Mesothelial cell of epicardium (in vitro differentiated cells): ENCODE measurements at regions not wholly inside any gene's neighbourhood (a gene's known extent, or its start where the extent isn't known, plus 50 kb on each side); places are given as distances from the start of the nearest gene placed in this dataset.

Source experiments
- DNase-seq, 2 experiments: peaks; one replicate each; pipeline ENCODE4 v3.0.0; 2021; ENCODE audit warnings: low spot score in 2 of 2; ENCODE audit not compliant: unreplicated experiment in 2 of 2
- H3K27ac Mint-ChIP-seq: 2 replicates; pipeline ENCODE4 v1.8.0; 2021; ENCODE audit warnings: mixed read lengths
- H3K27me3 Mint-ChIP-seq: 2 replicates; pipeline ENCODE4 v1.8.0; 2021; ENCODE audit warnings: low read depth, mixed read lengths
- H3K36me3 Mint-ChIP-seq: 2 replicates; pipeline ENCODE4 v1.8.0; 2021; ENCODE audit warnings: mixed read lengths
- H3K4me1 Mint-ChIP-seq: 2 replicates; pipeline ENCODE4 v1.8.0; 2021; ENCODE audit warnings: mixed read lengths
- H3K4me3 Mint-ChIP-seq: 2 replicates; pipeline ENCODE4 v1.8.0; 2021; ENCODE audit warnings: mild to moderate bottlenecking, moderate library complexity, mixed read lengths
- H3K9me3 Mint-ChIP-seq: 2 replicates; pipeline ENCODE4 v1.8.0; 2021; ENCODE audit warnings: mixed read lengths
- TF ChIP-seq, protein P1 (sequence below): fragments of 200-600 bp; sonication (generic); IDR thresholded peaks from one replicate; pipeline ENCODE4 v1.5.0; 2021; ENCODE audit warnings: antibody characterized with exemption; ENCODE audit not compliant: unreplicated experiment

DNA sequence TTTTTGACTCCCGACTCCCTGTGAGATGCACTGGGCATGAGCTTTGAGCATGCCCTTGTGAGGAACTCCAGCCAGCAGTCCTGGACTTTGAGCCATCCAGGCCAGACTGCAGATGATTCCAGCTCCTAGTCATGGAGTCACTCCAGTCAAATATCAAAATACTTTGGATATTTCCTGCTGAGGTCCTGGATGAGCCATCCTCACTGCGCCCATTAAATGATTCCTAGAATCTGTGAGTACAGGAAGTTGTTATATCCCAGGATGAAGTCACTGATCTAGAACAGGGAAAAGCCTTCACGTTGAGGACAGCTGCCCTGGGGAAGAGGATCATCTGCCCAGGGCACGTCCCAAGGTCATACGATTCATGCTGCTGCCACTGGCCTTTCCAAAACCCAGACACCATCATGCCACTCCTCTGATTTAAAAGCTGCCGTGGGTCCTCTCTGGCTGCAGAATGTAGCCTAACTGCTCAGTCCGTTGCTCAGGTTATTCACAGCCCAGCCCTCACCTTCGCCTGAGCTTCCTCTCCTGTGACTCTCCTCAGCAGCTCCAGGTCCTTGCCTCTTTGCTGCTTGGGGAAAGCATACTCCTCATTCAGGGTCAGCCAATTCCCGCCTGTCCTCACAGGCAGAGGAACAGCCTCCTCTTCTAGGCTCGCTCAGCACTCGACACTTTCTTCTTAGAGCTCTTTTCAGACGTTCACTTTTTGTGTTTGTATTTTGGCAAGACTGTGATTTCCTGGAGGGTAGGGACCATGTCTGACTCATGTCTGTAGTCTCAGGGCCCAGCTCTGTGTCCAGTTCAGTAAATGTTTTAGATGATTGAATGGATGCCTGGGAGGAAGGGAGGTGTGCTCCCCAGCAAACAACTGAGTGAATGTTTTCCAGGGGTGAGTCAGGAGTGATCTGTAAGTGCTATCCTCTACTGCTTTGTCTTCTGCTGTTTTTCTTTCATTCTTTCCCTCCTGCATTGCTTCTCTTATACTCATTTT, 157.8 kb downstream of the SNX10 start:
- H3K27me3 Mint-ChIP-seq: no peaks in the 10 kb centered on the region
- H3K36me3 Mint-ChIP-seq: peaks cover 2% of the 10 kb centered on the region
- peaks cover 60% of the 10 kb centered on the region for H3K4me1 Mint-ChIP-seq
- TF ChIP-seq, protein P1, sequence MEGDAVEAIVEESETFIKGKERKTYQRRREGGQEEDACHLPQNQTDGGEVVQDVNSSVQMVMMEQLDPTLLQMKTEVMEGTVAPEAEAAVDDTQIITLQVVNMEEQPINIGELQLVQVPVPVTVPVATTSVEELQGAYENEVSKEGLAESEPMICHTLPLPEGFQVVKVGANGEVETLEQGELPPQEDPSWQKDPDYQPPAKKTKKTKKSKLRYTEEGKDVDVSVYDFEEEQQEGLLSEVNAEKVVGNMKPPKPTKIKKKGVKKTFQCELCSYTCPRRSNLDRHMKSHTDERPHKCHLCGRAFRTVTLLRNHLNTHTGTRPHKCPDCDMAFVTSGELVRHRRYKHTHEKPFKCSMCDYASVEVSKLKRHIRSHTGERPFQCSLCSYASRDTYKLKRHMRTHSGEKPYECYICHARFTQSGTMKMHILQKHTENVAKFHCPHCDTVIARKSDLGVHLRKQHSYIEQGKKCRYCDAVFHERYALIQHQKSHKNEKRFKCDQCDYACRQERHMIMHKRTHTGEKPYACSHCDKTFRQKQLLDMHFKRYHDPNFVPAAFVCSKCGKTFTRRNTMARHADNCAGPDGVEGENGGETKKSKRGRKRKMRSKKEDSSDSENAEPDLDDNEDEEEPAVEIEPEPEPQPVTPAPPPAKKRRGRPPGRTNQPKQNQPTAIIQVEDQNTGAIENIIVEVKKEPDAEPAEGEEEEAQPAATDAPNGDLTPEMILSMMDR: no peak
- H3K9me3 Mint-ChIP-seq: no peaks in the 10 kb centered on the region
- DNase-seq: no peak
- H3K27ac Mint-ChIP-seq: peak overlapping the region; percentile 92
- no peak overlapping the region for H3K4me3 Mint-ChIP-seq

DNA sequence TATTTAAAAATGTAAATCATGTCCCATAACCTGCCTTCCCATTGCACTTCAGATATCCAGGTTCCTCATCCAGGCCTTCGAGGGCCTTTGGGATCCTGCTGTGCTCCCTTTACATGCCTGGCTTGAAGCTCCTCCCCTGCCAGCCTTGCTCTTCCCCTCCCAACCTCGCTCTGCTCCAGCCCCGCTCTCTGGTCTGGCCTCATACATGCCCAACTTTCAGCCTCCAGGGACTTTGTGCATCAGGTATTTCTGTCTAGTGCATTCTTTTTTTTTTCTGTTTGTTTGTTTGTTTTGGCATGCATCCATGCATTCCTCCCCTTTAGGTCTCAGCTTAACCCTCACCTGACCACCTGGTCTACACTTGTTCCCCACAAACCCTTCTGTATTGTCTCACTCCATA, 160.3 kb downstream of the SNX10 start:
- Mint-ChIP-seq H3K27ac (peak overlapping the region; percentile 95), H3K4me3 (no peak overlapping the region), H3K9me3 (peaks cover 7% of the 10 kb centered on the region), H3K4me1 (peaks cover 60% of the 10 kb centered on the region), H3K36me3 (peaks cover 8% of the 10 kb centered on the region), H3K27me3 (no peaks in the 10 kb centered on the region)
- TF ChIP-seq, protein P1: no peak
- no peak for DNase-seq

DNA sequence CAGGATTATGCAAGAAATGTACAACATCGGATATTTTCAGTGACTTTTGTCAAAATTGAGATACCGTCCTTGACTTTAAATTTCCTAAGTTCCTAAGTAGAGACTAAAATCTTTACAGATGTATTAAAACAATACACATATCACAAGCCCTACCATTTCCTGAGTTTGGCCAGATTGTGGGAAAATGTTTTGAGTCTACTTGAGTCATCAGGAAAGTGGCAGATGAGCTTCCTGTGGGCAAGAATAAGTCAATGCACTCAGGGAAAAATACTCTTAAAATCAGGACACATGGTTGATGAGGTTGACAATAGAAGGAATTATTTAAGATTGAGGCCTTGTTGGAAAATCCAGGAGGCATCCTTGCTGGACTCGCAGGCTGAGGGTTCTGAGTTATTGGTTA, 162.5 kb downstream of the SNX10 start:
- Mint-ChIP-seq H3K36me3 (peaks cover 8% of the 10 kb centered on the region), H3K4me1 (peaks cover 67% of the 10 kb centered on the region), H3K27ac (peak overlapping the region; percentile 74), H3K4me3 (no peak overlapping the region), H3K27me3 (no peaks in the 10 kb centered on the region), H3K9me3 (peaks cover 7% of the 10 kb centered on the region)
- no peak for DNase-seq
- TF ChIP-seq, protein P1: no peak

- no peak for DNase-seq
- peaks cover 69% of the 10 kb centered on the region for H3K4me1 Mint-ChIP-seq
- H3K36me3 Mint-ChIP-seq: peaks cover 8% of the 10 kb centered on the region
- H3K27ac Mint-ChIP-seq: peak overlapping the region; percentile 98
- H3K27me3 Mint-ChIP-seq: no peaks in the 10 kb centered on the region
- peaks cover 7% of the 10 kb centered on the region for H3K9me3 Mint-ChIP-seq
- H3K4me3 Mint-ChIP-seq: no peak overlapping the region
- TF ChIP-seq, protein P1: no peak
Measured at GRCh38 chr7:26457696-26458327, 166.2 kb downstream of the SNX10 start.

GRCh38 chr7:26458466-26459145, 166.9 kb downstream of the SNX10 start:
- no peak overlapping the region for H3K4me3 Mint-ChIP-seq
- TF ChIP-seq, protein P1: no peak
- H3K36me3 Mint-ChIP-seq: peaks cover 8% of the 10 kb centered on the region
- H3K27ac Mint-ChIP-seq: peak overlapping the region; percentile 98
- H3K9me3 Mint-ChIP-seq: peaks cover 7% of the 10 kb centered on the region
- no peaks in the 10 kb centered on the region for H3K27me3 Mint-ChIP-seq
- DNase-seq: no peak
- H3K4me1 Mint-ChIP-seq: peaks cover 65% of the 10 kb centered on the region
